HCT116 (cell line): ENCODE measurements at regions not wholly inside any gene's neighbourhood (a gene's known extent, or its start where the extent isn't known, plus 50 kb on each side); places are given as distances from the start of the nearest gene placed in this dataset.
"Not testable (repeated sequence)": the region's sequence is repeated elsewhere in the genome, so short reads cannot be mapped to it uniquely, and the experiment has no call there.

Experiments used
- ATAC-seq: fragments of 200-7000 bp; cut with Tn5 transposase; 2 replicates; pipeline ENCODE4 v1.9.1; 2020; ENCODE audit warnings: mild to moderate bottlenecking, moderate library complexity
- BruUV-seq: library from RNA; stranded (reverse); fragments of 400-500 nt; replicated peaks from 2 replicates; lab custom pipeline; 2021; lab: Mats Ljungman, UMichigan
- CTCF ChIA-PET: fragments of 300-600 bp; sonication (Branson Sonifier 250); formaldehyde crosslinking; loops from one replicate; lab custom pipeline; 2021; ENCODE audit warnings: antibody characterized with exemption; lab: Charles Lee
- POLR2A ChIA-PET: fragments of 300-600, 350-600 bp; sonication (Branson Sonifier 250); formaldehyde crosslinking; loops from one replicate; lab custom pipeline; 2021; ENCODE audit warnings: antibody characterized with exemption; lab: Charles Lee
- RAD21 ChIA-PET, 2 experiments: fragments of 300-600 bp; sonication (Branson Sonifier 250); formaldehyde crosslinking; loops; one replicate each; lab custom pipeline; 2023; ENCODE audit warnings: low total read pairs in 2 of 2; ENCODE audit not compliant: uncharacterized antibody in 2 of 2, unreplicated experiment in 2 of 2, low non-redundant PET in 1 of 2; lab: Charles Lee
- DNase-seq: peaks from one replicate; pipeline ENCODE4 v3.0.0-alpha.2; 2010; ENCODE audit warnings: low read depth, low spot score
- H2AFZ ChIP-seq: fragments of 200-600 bp; shearing (Covaris generic), sonication (generic); 2 replicates; pipeline ENCODE4 v1.6.1; 2017; ENCODE audit warnings: low read depth, mixed run types, mixed read lengths, antibody characterized with exemption, low read length; ENCODE audit not compliant: poor library complexity, severe bottlenecking
- H3K27ac ChIP-seq: 2 replicates; pipeline ENCODE4 v1.5.1; 2012; ENCODE audit warnings: low read depth, low read length
- H3K27me3 ChIP-seq: fragments of 200-600 bp; sonication (generic); 2 replicates; pipeline ENCODE4 v1.6.1; 2016; ENCODE audit warnings: mixed run types, low read length, mixed read lengths; ENCODE audit not compliant: insufficient read depth
- H3K36me3 ChIP-seq, 2 experiments: fragments of 200-500 bp in 1 of 2; fragments of 200-600 bp in 1 of 2; sonication (Bioruptor generic) in 1 of 2; sonication (generic) in 1 of 2; 2 replicates each; pipeline versions ENCODE4 v1.5.1 to v1.6.1; 2014 to 2016; ENCODE audit warnings: low read length in 2 of 2, inconsistent platforms in 1 of 2, mixed read lengths in 1 of 2, mixed run types in 1 of 2; ENCODE audit not compliant: insufficient read depth in 2 of 2, control insufficient read depth in 1 of 2
- H3K4me1 ChIP-seq, 2 experiments: fragments of 200-600 bp in 1 of 2; sonication (generic) in 1 of 2; 2 replicates each; pipeline versions ENCODE4 v1.5.1 to v1.6.1; 2012 to 2017; ENCODE audit warnings: low read length in 2 of 2, inconsistent platforms in 1 of 2, mild to moderate bottlenecking in 1 of 2, mixed read lengths in 1 of 2, mixed run types in 1 of 2, moderate library complexity in 1 of 2; ENCODE audit not compliant: insufficient read depth in 2 of 2, control insufficient read depth in 1 of 2
- H3K4me2 ChIP-seq: fragments of 200-600 bp; sonication (generic); 2 replicates; pipeline ENCODE4 v1.6.1; 2017; ENCODE audit warnings: mixed run types, low read length, mixed read lengths
- H3K4me3 ChIP-seq, 2 experiments: fragments of 200-600 bp in 1 of 2; sonication (generic) in 1 of 2; replicated peaks in 1 of 2; 2 replicates each; pipeline ENCODE4 v1.5.1; 2011 to 2016; ENCODE audit warnings: low read length in 2 of 2, control low read depth in 1 of 2, low read depth in 1 of 2, mild to moderate bottlenecking in 1 of 2, mixed read lengths in 1 of 2, mixed run types in 1 of 2
- H3K79me2 ChIP-seq: fragments of 200-600 bp; sonication (generic); 2 replicates; pipeline ENCODE4 v1.6.1; 2017; ENCODE audit warnings: mild to moderate bottlenecking, mixed run types, low read length, moderate library complexity, mixed read lengths; ENCODE audit not compliant: insufficient read depth
- H3K9ac ChIP-seq: fragments of 200-600 bp; sonication (generic); 2 replicates; pipeline ENCODE4 v1.6.1; 2016; ENCODE audit warnings: low read length, mixed read lengths
- H3K9me2 ChIP-seq: fragments of 200-600 bp; sonication (generic), shearing (Covaris generic); 2 replicates; pipeline ENCODE4 v1.6.1; 2017; ENCODE audit warnings: mixed run types, mild to moderate bottlenecking, moderate library complexity; ENCODE audit not compliant: insufficient read depth
- H3K9me3 ChIP-seq, 2 experiments: fragments of 200-500 bp in 1 of 2; fragments of 200-600 bp in 1 of 2; sonication (Bioruptor generic) in 1 of 2; sonication (generic) in 1 of 2; 2 replicates each; pipeline ENCODE4 v1.6.1; 2014 to 2017; ENCODE audit warnings: low read length in 2 of 2, mixed read lengths in 2 of 2, inconsistent platforms in 1 of 2, low read depth in 1 of 2, mild to moderate bottlenecking in 1 of 2, mixed run types in 1 of 2, moderate library complexity in 1 of 2; ENCODE audit not compliant: control insufficient read depth in 1 of 2, insufficient read depth in 1 of 2
- H4K20me1 ChIP-seq: fragments of 200-600 bp; sonication (generic), shearing (Covaris generic); 2 replicates; pipeline ENCODE4 v1.6.1; 2017; ENCODE audit warnings: mixed run types, mild to moderate bottlenecking, moderate library complexity; ENCODE audit not compliant: insufficient read depth
- CBX3 ChIP-seq: IDR thresholded peaks from 2 replicates; pipeline ENCODE4 v1.6.1; 2012; ENCODE audit warnings: low read depth
- CEBPB ChIP-seq: IDR thresholded peaks from 2 replicates; pipeline ENCODE4 v1.6.1; 2012; ENCODE audit warnings: low read depth
- CTCF ChIP-seq, 3 experiments: fragments of 200-600 bp in 1 of 3; sonication (generic) in 1 of 3; IDR thresholded peaks in 2 of 3; conservative IDR thresholded peaks in 1 of 3; 2 replicates each; pipeline ENCODE4 v1.5.1; 2012 to 2017; ENCODE audit warnings: low read depth in 2 of 3, low read length in 2 of 3, antibody characterized with exemption in 1 of 3, borderline replicate concordance in 1 of 3, control low read depth in 1 of 3, mild to moderate bottlenecking in 1 of 3, mixed read lengths in 1 of 3, mixed run types in 1 of 3, moderate library complexity in 1 of 3; ENCODE audit not compliant: insufficient read depth in 1 of 3
- EGR1 ChIP-seq: IDR thresholded peaks from 2 replicates; pipeline ENCODE4 v1.6.1; 2012; ENCODE audit warnings: low read depth
- ELF1 ChIP-seq: IDR thresholded peaks from 2 replicates; pipeline ENCODE4 v1.6.1; 2012; ENCODE audit warnings: low read depth, borderline replicate concordance
- EZH2phosphoT487 ChIP-seq: fragments of 200-600 bp; IDR thresholded peaks from 2 replicates; pipeline ENCODE4 v1.6.1; 2018; ENCODE audit warnings: antibody characterized with exemption, borderline replicate concordance
- FOSL1 ChIP-seq: IDR thresholded peaks from 2 replicates; pipeline ENCODE4 v1.6.1; 2012; ENCODE audit warnings: low read depth
- JUND ChIP-seq: IDR thresholded peaks from 2 replicates; pipeline ENCODE4 v1.6.1; 2012
- POLR2A ChIP-seq: IDR thresholded peaks from 2 replicates; pipeline ENCODE4 v1.7.0; 2011; ENCODE audit warnings: borderline replicate concordance; ENCODE audit not compliant: insufficient read depth, insufficient read length; ENCODE audit errors: extremely low read depth
- POLR2AphosphoS5 ChIP-seq: IDR thresholded peaks from 2 replicates; pipeline ENCODE4 v1.6.1; 2011; ENCODE audit warnings: mild to moderate bottlenecking, low read depth, low read length, moderate library complexity
- RAD21 ChIP-seq: IDR thresholded peaks from 2 replicates; pipeline ENCODE4 v1.6.1; 2012; ENCODE audit warnings: low read depth, mild to moderate bottlenecking
- SP1 ChIP-seq: IDR thresholded peaks from 2 replicates; pipeline ENCODE4 v1.6.1; 2012; ENCODE audit warnings: low read depth
- SRF ChIP-seq: IDR thresholded peaks from 2 replicates; pipeline ENCODE4 v1.6.1; 2012; ENCODE audit warnings: low read depth
- ZBTB33 ChIP-seq: IDR thresholded peaks from 2 replicates; pipeline ENCODE4 v1.6.1; 2011; ENCODE audit warnings: mild to moderate bottlenecking, low read length, moderate library complexity; ENCODE audit not compliant: insufficient replicate concordance; ENCODE audit errors: extremely low read depth
- ZFX ChIP-seq: fragments of 450-650 bp; IDR thresholded peaks from 2 replicates; pipeline ENCODE4 v1.6.1; 2017
- intact Hi-C: fragments of 100-400 bp; cut with micrococcal nuclease; formaldehyde crosslinking; loops from 2 replicates; pipeline ENCODE4 v1.10.0; 2022
- TF ChIP-seq, protein P1 (sequence below): IDR thresholded peaks from 2 replicates; pipeline ENCODE4 v1.6.1; 2012

DNA sequence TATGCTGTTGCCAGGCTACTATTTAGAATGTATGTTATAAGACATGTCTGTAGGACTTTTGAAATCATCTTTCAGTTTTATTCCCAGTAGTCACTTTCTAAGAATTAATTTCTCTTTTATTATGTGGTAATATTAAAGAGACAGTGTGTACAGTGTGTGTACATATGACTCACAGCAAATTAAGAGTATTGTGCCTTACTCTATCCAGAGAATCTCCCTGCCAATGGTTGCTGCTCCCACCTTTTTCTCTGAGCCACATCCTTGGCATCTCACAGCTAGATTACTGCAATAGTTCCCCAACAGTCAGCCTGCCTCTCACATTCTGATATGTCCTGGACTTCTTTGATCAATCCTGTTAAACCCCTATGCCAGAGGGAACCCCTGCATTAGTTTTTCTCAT, 114.5 kb downstream of the ANXA5 start:
- Histone ChIP-seq H4K20me1 (no peaks in the 10 kb centered on the region), H3K27ac (no peak overlapping the region), H3K9me2 (no peaks in the 10 kb centered on the region), H3K4me1 (no peaks in the 10 kb centered on the region), H3K4me3 (no peak overlapping the region), H3K9me3 (no peaks in the 10 kb centered on the region), H3K27me3 (peaks cover 4% of the 10 kb centered on the region; the same call in 1 of the 2 replicates), H3K79me2 (no peaks in the 10 kb centered on the region), H3K36me3 (no peaks in the 10 kb centered on the region), H3K9ac (no peak overlapping the region), H3K4me2 (no peak overlapping the region)
- DNase-seq, result no peak
- CTCF ChIA-PET, result no interaction called here
- RAD21 ChIA-PET, result no interaction called here
- no TSS peak for BruUV-seq
- TF ChIP-seq CTCF (IDR thresholded peaks at IDR 0.05 in 2 of 3, conservative IDR thresholded peaks at IDR 0.05 in 1 of 3; ENCODE audit: borderline replicate concordance in 1 of 3, insufficient read depth in 1 of 3, low read depth in 2 of 3, low read length in 2 of 3) (no peak), POLR2A (no peak), EGR1 (no peak), CBX3 (no peak), ZBTB33 (no peak), ELF1 (no peak), SP1 (no peak), SRF (no peak), CEBPB (no peak), EZH2phosphoT487 (no peak), JUND (no peak), RAD21 (no peak), ZFX (no peak), POLR2AphosphoS5 (no peak), FOSL1 (no peak)
- TF ChIP-seq, protein P1, sequence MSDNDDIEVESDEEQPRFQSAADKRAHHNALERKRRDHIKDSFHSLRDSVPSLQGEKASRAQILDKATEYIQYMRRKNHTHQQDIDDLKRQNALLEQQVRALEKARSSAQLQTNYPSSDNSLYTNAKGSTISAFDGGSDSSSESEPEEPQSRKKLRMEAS, result no peak
- TF ChIP-seq, all 23 proteins: peak for 0
- no peak overlapping the region for H2AFZ ChIP-seq
- POLR2A ChIA-PET, result no interaction called here
- intact Hi-C loops, result no loop called here
- no peak for ATAC-seq

DNA sequence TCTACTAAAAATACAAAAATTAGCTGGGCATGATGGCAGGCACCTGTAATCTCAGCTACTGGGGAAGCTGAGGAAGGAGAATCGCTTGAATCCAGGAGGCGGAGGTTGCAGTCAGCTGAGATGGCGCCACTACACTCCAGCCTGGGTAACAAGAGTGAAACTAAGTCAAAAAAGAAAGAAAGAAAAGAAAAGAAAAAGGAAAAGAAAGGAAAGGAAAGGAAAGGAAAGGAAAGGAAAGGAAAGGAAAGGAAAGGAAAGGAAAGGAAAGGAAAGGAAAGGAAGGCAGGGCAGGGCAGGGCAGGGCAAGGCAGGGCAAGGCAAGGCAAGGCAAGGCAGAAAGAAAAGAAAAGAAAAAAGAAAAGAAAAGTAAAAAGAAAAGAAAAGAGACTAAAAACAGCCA, 121.4 kb downstream of the ANXA5 start:
- H3K27ac ChIP-seq, BruUV-seq, intact Hi-C loops, H3K9ac ChIP-seq, H3K4me1 ChIP-seq, H3K4me3 ChIP-seq, H3K4me2 ChIP-seq, H3K36me3 ChIP-seq, H2AFZ ChIP-seq, RAD21 ChIA-PET, ATAC-seq, H4K20me1 ChIP-seq, CTCF ChIA-PET, DNase-seq, POLR2A ChIA-PET, H3K79me2 ChIP-seq, H3K9me2 ChIP-seq, H3K9me3 ChIP-seq, H3K27me3 ChIP-seq: not testable (repeated sequence)
